ENCODE measurements at regions not wholly inside any gene's neighbourhood (a gene's known extent, or its start where the extent isn't known, plus 50 kb on each side); places are given as distances from the start of the nearest gene placed in this dataset.

DNA sequence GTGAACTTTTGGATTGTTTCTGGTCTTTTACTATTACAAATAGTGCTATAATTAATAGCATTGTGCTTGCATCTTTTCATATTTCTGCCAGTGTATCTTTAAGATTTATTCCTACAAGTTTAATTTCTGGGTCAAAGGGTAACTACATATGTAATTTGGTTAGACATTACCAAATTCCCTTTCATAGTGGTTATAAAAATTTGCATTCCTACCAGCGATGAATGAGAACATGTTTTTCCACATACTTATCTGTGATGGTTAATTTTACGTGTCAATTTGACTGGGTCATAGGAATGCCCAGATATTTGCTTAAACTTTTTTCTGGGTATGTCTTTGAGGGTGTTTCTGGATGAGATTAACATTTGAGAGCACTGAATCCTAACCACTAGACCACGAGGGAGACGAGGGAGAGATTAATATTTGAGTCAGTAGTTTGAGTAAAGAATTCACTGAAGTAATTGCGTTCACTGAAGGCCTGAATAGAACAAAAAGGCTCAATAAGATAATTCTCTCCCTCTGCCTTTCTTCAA, 132.3 kb upstream of the NEO1 start:
- Mint-ChIP-seq H3K4me3 (no peak overlapping the region), H3K27ac (no peak overlapping the region), H3K36me3 (ENCODE audit: low read depth) (no peaks in the 10 kb centered on the region), H3K9me3 (no peaks in the 10 kb centered on the region), H3K4me1 (no peaks in the 10 kb centered on the region), H3K27me3 (no peaks in the 10 kb centered on the region)
- ATAC-seq (replicated peaks) = no peak

DNA sequence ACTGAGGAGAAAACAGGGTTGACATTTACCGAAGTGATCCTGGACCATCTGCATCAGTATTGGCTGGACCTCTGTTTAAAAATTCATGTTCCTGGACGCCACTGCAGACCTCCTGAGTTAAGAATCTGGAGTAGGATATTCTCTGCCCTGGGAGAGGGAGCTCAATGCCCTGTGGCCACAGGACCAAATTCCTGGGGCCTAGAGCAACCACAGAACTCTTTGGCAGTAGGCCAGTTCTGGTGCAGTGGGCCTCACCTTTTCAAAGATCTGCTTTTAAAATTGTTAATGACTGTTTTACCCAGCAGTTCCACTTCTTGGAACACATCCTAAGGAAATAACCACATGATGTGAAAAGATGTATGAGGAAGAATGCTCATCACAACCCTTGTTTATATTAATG, 133.3 kb upstream of the ADPGK start:
- ATAC-seq (replicated peaks) = no peak
- Mint-ChIP-seq H3K36me3 (ENCODE audit: low read depth) (no peaks in the 10 kb centered on the region), H3K9me3 (no peaks in the 10 kb centered on the region), H3K4me3 (no peak overlapping the region), H3K4me1 (no peaks in the 10 kb centered on the region), H3K27ac (no peak overlapping the region), H3K27me3 (no peaks in the 10 kb centered on the region)

DNA sequence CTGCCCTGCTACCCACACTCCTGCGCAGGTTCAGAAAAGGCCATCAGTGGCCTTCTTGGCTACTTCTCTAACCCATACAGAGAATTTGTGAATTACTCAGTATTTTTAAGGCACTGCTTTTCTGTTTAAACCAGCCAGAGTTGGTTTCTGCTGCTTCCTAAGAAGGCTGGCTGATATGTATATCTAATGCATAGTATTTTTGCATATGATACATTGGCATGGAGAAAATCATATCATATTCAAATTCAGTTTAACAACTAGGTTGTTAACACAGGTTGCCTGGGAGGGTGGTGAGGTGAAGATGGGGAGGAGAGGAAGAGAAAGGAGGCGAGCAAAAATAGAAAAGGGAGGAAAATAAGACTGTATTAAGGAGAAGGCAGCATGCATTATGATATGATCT, 132.8 kb upstream of the ADPGK start:
- no peaks in the 10 kb centered on the region for H3K27me3 Mint-ChIP-seq
- H3K4me1 Mint-ChIP-seq = no peaks in the 10 kb centered on the region
- no peak overlapping the region for H3K27ac Mint-ChIP-seq
- no peak overlapping the region for H3K4me3 Mint-ChIP-seq
- no peak for ATAC-seq (replicated peaks)
- H3K36me3 Mint-ChIP-seq (ENCODE audit: low read depth) = no peaks in the 10 kb centered on the region
- no peaks in the 10 kb centered on the region for H3K9me3 Mint-ChIP-seq

DNA sequence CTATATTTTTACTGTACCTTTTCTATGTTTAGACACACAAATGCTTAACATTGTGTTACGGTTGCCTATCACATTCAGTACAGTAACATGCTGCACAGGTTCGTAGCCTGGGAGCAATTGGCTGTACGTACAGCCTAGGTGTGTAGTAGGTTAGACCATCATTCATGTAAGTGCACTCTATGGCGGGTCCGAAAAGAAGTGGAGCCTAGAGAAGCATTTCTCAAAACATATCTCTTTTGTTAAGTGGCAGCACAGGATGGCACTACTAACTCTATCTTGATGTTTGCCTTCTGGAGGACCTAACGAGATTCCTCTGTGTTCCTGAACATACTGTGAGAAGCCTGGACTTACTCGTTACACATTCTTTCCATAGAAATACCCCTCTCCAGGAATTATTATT, 132.3 kb upstream of the ADPGK start:
- no peaks in the 10 kb centered on the region for H3K36me3 Mint-ChIP-seq (ENCODE audit: low read depth)
- no peak overlapping the region for H3K27ac Mint-ChIP-seq
- no peaks in the 10 kb centered on the region for H3K9me3 Mint-ChIP-seq
- no peak overlapping the region for H3K4me3 Mint-ChIP-seq
- no peaks in the 10 kb centered on the region for H3K4me1 Mint-ChIP-seq
- H3K27me3 Mint-ChIP-seq = no peaks in the 10 kb centered on the region
- ATAC-seq (replicated peaks) = no peak

DNA sequence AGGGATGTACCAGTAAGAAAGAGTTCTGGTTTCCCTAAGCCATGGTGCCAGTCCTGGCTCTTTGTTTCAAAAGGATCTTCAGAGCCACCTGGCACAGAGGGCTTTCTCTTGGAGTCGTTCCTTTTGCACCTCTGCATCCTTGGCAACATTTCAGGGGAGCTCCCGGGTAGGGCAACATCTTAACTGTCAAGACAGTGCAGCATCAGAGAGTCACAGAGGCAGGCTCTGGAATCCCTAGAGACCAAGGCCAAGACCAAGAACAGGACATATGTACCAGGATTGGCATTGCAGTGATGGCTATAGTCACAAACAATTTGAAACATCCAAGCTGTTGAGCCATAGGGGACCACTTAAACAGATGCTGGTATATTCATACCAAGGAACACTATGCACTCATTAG, 129.4 kb upstream of the ADPGK start:
- Mint-ChIP-seq H3K27me3 (no peaks in the 10 kb centered on the region), H3K4me1 (no peaks in the 10 kb centered on the region), H3K9me3 (no peaks in the 10 kb centered on the region), H3K4me3 (no peak overlapping the region), H3K36me3 (ENCODE audit: low read depth) (no peaks in the 10 kb centered on the region), H3K27ac (no peak overlapping the region)
- ATAC-seq (replicated peaks) = no peak

DNA sequence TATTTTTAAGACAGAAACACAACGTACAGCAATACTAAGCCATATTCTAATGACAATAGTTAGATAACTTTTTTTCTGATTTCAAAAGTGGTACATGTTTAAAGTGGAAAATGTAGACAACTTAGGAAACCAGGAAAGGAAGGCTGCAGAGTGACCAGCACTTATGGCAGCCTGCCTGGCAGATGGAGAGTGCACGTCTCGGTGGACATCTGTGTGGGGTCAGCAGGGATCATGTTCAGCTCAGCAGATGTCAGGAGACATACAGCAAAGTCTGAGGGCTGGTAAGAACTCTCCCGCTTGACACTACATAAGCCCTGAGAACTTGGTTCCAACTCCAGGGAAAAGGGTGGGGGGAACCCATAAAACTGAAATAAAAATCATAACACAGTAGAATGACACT, 128.6 kb upstream of the ADPGK start:
- Mint-ChIP-seq H3K9me3 (no peaks in the 10 kb centered on the region), H3K27ac (no peak overlapping the region), H3K4me3 (no peak overlapping the region), H3K4me1 (no peaks in the 10 kb centered on the region), H3K27me3 (no peaks in the 10 kb centered on the region), H3K36me3 (ENCODE audit: low read depth) (no peaks in the 10 kb centered on the region)
- ATAC-seq (replicated peaks) = no peak

DNA sequence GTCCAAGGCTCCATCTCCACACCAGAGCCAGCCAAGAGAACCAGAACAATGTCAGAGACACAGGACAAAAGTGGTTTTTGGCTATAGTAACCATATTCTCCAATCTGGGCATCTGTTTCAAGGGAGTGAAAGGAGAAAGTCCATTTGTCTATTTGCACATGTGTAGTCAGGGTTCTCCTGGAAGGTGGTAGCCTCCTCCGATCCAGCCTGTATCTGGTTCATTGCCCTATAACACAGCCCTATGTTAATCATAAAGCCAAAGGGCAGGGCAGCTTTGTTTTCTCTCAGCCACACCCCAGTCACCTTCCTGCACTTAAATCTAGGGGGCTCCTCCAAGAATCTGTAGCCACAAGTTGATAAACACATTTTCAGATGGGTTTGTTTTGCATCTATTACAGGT, 128.1 kb upstream of the ADPGK start:
- Mint-ChIP-seq H3K4me3 (no peak overlapping the region), H3K27ac (no peak overlapping the region), H3K4me1 (no peaks in the 10 kb centered on the region), H3K9me3 (no peaks in the 10 kb centered on the region), H3K36me3 (ENCODE audit: low read depth) (no peaks in the 10 kb centered on the region), H3K27me3 (no peaks in the 10 kb centered on the region)
- ATAC-seq (replicated peaks) = no peak

DNA sequence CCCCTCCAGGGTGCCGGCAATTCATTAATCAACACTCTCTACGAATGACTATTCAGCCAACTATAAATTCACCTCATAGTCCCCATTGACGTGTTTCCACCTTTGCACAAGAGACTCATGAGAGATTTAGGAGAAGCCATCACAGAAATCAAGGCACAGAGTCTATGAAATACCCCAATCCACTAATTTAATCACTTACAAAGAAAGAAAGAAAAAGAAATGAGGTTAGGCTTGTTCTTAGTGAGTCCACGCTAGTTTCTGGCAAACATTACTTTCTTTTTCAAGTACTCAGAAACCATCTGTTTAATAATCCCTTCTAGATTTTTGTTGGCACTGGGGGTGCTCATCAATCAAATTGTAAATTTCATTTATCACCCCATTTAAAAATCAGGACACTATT, 125.2 kb upstream of the ADPGK start:
- no peak overlapping the region for H3K27ac Mint-ChIP-seq
- H3K27me3 Mint-ChIP-seq = no peaks in the 10 kb centered on the region
- no peak overlapping the region for H3K4me3 Mint-ChIP-seq
- no peaks in the 10 kb centered on the region for H3K36me3 Mint-ChIP-seq (ENCODE audit: low read depth)
- ATAC-seq (replicated peaks) = no peak
- H3K9me3 Mint-ChIP-seq = no peaks in the 10 kb centered on the region
- no peaks in the 10 kb centered on the region for H3K4me1 Mint-ChIP-seq

DNA sequence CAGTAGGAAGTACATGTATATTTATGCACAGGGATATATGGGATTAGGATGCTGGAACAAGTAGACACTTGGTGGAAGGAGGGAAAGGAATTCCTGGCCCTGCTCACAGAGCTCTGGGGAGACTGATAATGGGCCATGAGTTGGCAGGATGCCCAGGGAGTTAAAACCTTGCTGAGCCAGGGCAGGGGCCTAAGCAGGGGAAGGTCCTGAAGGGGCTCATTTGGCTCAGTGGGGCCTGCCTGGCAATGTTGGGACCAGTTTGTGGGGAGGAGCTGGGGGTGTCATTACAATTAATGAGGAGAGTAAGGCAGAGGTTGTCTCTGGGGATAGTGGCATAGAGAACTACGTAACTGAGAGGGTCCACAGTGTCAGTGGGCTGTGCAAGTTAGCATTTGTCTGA, 124.2 kb upstream of the ADPGK start:
- Mint-ChIP-seq H3K4me3 (no peak overlapping the region), H3K27me3 (peaks cover 3% of the 10 kb centered on the region), H3K4me1 (no peaks in the 10 kb centered on the region), H3K9me3 (no peaks in the 10 kb centered on the region), H3K36me3 (ENCODE audit: low read depth) (no peaks in the 10 kb centered on the region), H3K27ac (no peak overlapping the region)
- no peak for ATAC-seq (replicated peaks)

DNA sequence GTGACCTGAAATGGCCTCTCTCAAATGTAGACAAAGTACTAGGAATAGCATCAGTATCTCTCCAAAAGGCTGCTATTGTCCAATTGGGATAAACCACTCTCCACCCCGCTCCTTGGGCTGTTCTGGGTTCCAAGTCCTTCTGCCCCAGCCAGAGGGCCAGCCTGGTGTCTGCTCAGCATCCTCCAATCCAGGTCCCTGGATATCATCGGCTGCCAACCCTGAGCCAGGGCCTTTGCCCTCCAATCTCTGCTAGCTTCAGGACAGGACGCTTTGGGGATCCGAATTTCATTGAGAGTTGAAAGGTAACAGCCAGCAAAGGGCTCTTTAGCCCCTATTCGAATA, 119.3 kb upstream of the ADPGK start:
- Mint-ChIP-seq H3K36me3 (ENCODE audit: low read depth) (no peaks in the 10 kb centered on the region), H3K4me3 (no peak overlapping the region), H3K27me3 (peaks cover 21% of the 10 kb centered on the region), H3K27ac (no peak overlapping the region), H3K4me1 (peaks cover 4% of the 10 kb centered on the region), H3K9me3 (no peaks in the 10 kb centered on the region)
- ATAC-seq (replicated peaks) = no peak

DNA sequence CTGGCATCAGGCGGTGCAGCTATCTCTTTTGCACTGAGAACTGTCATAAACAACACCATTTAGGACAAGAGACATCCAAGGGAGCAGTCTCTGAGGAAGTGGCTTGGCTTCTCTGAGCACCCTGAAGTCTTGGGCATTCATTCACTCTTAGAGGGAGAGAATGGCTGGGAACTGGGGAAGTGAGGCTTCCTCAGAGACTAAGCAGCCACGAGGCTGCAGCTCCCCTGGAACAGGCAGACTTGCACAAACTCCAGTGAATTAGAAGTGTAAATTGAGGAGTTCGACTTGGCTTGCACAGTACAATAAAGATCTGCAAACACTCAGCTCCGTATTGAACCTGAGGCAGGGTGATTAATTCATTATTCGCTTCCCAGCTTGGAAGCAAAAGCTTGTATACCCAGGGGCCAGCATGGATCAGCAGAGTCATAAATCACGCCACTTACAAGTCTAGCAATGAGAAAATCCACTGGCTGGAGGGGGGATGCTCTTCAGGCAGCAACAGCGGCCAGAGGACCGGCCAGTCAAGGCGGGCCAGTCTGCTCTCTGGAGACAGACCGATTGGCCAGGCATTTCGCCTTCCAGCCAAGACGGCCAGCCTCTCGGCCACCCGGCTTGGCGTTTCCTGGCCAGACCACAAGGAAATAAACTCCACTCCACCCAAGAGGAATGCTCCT, 118.8 kb upstream of the ADPGK start:
- Mint-ChIP-seq H3K9me3 (no peaks in the 10 kb centered on the region), H3K4me1 (peaks cover 4% of the 10 kb centered on the region), H3K36me3 (ENCODE audit: low read depth) (no peaks in the 10 kb centered on the region), H3K27me3 (peaks cover 24% of the 10 kb centered on the region), H3K4me3 (no peak overlapping the region), H3K27ac (no peak overlapping the region)
- no peak for ATAC-seq (replicated peaks)

DNA sequence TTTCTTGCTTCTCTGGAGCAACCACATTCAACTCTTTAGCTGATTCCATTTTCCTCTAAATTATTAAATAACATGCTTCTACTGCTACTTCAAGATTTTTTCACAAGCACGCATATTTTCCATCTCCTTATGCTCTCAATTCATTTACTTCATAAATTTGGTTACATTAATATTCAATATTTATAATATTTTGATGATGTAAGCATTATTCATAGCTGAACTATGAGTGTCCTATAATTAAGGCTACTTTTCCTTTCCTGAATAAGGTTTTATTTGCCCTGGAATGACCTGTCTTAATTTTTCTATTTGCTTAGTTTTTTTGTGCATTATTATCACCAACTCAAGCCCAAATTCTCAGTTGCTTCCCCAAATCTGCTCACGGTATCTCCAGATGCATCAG, 109.4 kb upstream of the ADPGK start:
- no peak for ATAC-seq (replicated peaks)
- no peak overlapping the region for H3K27ac Mint-ChIP-seq
- H3K4me1 Mint-ChIP-seq = no peaks in the 10 kb centered on the region
- no peaks in the 10 kb centered on the region for H3K9me3 Mint-ChIP-seq
- no peak overlapping the region for H3K4me3 Mint-ChIP-seq
- no peaks in the 10 kb centered on the region for H3K36me3 Mint-ChIP-seq (ENCODE audit: low read depth)
- peaks cover 5% of the 10 kb centered on the region for H3K27me3 Mint-ChIP-seq

DNA sequence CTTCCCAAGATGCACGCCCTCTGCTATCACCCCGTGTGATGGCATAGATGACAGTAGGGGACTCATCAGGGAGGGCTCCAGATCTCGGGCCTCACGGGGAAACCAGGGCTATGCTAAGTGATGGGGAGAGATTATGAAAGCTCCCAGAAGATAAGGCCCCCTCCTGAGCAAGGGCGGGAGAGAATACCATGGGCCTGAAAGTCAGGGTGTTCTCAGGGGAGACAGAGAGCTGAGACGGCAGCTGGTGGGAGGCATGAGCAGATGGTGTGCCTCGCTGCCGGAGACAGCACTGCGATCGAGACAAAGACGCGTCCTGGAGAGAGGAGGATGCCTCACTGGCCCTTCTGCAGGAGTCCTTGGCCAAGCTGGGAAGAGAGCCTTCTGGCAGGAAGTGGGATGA, 106.5 kb upstream of the ADPGK start:
- no peak for ATAC-seq (replicated peaks)
- Mint-ChIP-seq H3K27ac (no peak overlapping the region), H3K36me3 (ENCODE audit: low read depth) (no peaks in the 10 kb centered on the region), H3K27me3 (no peaks in the 10 kb centered on the region), H3K9me3 (no peaks in the 10 kb centered on the region), H3K4me1 (no peaks in the 10 kb centered on the region), H3K4me3 (no peak overlapping the region)

DNA sequence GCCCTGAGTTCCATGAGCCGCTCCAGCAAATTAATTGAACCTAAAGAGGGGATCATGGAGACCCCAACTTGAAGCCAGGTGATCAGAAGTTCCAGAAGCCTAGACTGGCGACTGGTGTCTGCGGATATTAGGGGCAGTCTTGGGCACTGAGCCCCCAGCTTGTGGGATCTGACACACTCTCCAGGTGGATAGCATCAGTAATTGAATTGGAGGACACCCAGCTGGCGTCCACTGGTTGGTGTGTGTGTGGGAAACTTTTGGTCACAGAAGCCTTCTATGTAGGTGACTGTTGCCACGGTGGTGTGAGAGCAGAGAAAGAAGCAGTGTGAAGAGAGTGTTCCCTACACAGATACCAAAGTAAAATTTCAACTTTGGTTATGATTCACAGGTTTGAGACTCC, 106.0 kb upstream of the ADPGK start:
- Mint-ChIP-seq H3K36me3 (ENCODE audit: low read depth) (no peaks in the 10 kb centered on the region), H3K4me1 (no peaks in the 10 kb centered on the region), H3K9me3 (no peaks in the 10 kb centered on the region), H3K4me3 (no peak overlapping the region), H3K27ac (no peak overlapping the region), H3K27me3 (no peaks in the 10 kb centered on the region)
- no peak for ATAC-seq (replicated peaks)

DNA sequence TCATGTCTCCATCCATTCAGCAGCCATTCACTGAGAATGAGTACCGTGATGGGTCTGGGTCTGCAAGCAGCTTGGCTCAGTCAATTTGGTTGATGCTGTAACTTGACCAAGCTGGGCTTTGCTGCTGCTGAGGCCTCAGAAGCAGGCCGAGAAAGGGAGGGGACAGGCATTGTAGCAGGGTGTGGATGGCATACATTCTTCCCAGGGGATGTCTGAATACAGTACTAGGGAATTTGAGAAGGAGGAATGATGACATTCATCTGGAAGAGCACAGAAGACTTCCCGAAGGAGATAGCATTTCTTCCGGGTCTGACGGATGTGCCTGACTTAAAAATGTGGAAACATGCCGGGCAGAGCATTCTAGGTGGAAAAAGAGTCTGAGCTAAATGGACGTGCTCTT, 105.3 kb upstream of the ADPGK start:
- no peak overlapping the region for H3K4me3 Mint-ChIP-seq
- H3K4me1 Mint-ChIP-seq = no peaks in the 10 kb centered on the region
- no peak overlapping the region for H3K27ac Mint-ChIP-seq
- no peak for ATAC-seq (replicated peaks)
- no peaks in the 10 kb centered on the region for H3K36me3 Mint-ChIP-seq (ENCODE audit: low read depth)
- no peaks in the 10 kb centered on the region for H3K9me3 Mint-ChIP-seq
- no peaks in the 10 kb centered on the region for H3K27me3 Mint-ChIP-seq

DNA sequence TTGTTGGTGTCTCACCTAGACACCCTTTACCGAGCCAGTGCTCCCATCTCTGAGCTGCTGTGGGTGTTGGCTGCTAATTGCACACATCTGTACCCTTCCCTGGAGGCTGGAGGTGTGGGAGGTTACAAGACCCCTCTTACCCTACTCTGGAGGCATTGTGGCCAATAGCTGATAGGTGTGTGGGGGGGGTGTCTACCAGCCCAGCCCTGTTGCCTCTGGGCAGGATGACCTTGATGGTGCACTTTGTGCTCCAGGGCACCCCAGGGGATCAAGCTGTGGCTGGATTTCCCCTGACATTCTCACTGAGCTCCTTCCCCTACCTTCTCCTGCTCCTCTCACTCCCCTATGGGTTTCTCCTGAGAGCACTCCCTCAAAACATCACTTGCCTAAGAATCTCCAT, 104.7 kb upstream of the ADPGK start:
- Mint-ChIP-seq H3K27me3 (no peaks in the 10 kb centered on the region), H3K9me3 (no peaks in the 10 kb centered on the region), H3K4me3 (no peak overlapping the region), H3K27ac (no peak overlapping the region), H3K4me1 (no peaks in the 10 kb centered on the region), H3K36me3 (ENCODE audit: low read depth) (no peaks in the 10 kb centered on the region)
- ATAC-seq (replicated peaks) = no peak
